ENCODE measurements at regions not wholly inside any gene's neighbourhood (a gene's known extent, or its start where the extent isn't known, plus 50 kb on each side); places are given as distances from the start of the nearest gene placed in this dataset.

DNA sequence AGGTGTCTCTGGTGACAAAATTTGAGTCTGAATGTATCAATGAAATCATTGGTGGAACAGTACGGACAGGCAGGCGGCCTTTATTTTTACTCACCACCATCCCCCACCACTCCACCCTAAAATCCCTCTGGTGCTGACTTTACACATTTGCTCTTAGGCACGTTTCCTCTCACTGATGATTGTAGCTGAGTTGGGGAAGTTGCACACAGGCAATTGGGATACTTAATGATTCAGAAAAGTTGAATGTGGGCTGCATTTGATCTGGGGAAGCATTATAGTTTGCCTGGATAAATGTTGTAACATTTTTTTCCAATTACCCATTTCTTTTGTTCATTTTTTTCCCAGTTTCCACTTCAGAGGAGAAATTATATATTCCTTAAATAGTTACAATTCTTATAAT, 658.4 kb downstream of the TLR4 start:
- TF ChIP-seq, protein P1, sequence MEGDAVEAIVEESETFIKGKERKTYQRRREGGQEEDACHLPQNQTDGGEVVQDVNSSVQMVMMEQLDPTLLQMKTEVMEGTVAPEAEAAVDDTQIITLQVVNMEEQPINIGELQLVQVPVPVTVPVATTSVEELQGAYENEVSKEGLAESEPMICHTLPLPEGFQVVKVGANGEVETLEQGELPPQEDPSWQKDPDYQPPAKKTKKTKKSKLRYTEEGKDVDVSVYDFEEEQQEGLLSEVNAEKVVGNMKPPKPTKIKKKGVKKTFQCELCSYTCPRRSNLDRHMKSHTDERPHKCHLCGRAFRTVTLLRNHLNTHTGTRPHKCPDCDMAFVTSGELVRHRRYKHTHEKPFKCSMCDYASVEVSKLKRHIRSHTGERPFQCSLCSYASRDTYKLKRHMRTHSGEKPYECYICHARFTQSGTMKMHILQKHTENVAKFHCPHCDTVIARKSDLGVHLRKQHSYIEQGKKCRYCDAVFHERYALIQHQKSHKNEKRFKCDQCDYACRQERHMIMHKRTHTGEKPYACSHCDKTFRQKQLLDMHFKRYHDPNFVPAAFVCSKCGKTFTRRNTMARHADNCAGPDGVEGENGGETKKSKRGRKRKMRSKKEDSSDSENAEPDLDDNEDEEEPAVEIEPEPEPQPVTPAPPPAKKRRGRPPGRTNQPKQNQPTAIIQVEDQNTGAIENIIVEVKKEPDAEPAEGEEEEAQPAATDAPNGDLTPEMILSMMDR (IDR thresholded peaks at IDR 0.05), result no peak
- TF ChIP-seq POLR2AphosphoS5 (IDR thresholded peaks at IDR 0.05), result no peak
- TF ChIP-seq POLR2A (IDR thresholded peaks at IDR 0.05; ENCODE audit: low read depth), result no peak

All from esophagus muscularis mucosa (tissue), 3 donors.